ENCODE measurements at regions not wholly inside any gene's neighbourhood (a gene's known extent, or its start where the extent isn't known, plus 50 kb on each side); places are given as distances from the start of the nearest gene placed in this dataset.

DNA sequence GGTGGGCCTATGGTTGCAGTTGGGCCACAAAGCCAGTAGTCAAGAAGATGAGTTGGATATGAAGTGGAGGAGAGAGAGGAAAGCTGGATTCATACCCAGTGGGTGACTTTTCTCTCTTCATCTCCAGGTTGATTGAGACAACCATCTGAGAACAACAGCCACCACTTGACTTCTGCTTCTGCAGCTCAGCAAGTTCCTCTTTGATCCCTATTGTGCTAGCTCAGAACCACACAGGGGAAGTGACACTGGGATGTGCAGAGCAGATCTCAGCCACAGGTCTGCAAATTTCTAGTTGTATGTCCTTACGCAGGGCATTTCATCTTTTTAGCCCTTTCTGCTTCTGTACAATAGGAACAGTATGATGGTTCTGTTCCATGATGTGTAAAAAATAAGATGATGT, 459.2 kb upstream of the ARRDC4 start:
- H3K36me3 ChIP-seq (ENCODE audit: insufficient read depth, low read length) = no peaks in the 10 kb centered on the region
- H3K4me1 ChIP-seq (ENCODE audit: insufficient read depth, low read length) = no peaks in the 10 kb centered on the region
- no peaks in the 10 kb centered on the region for H3K27me3 ChIP-seq (ENCODE audit: insufficient read depth, low read length)
- no peak overlapping the region for H3K4me3 ChIP-seq (ENCODE audit: low read length)
- no peaks in the 10 kb centered on the region for H3K9me3 ChIP-seq (ENCODE audit: insufficient read depth, low read depth, low read length)
- H3K9ac ChIP-seq (ENCODE audit: low read depth, low read length) = no peak overlapping the region
- WGBS = 94% methylated on average over 1 of the region's 1 CpG
- H3K27ac ChIP-seq (ENCODE audit: low read depth, low read length) = no peak overlapping the region

DNA sequence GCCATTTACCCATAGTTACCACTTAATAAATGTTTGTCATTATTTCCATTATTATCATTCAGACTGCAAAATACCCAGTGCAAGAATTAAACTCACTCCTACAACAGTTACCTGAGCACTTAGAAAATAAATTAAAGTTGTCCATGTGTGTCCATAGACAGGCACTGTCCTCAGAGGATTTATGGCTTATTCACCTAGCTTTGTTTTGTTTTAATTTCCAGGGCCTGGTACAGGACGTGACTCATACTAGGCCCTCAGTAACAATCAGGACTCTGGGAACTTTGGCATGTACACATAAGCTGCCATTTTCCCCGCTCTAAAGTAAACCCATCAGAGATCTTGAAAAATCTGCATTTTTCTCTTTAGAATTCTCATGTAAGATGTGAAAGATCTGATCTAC, 458.5 kb upstream of the ARRDC4 start:
- H3K27ac ChIP-seq (ENCODE audit: low read depth, low read length) = no peak overlapping the region
- no peaks in the 10 kb centered on the region for H3K27me3 ChIP-seq (ENCODE audit: insufficient read depth, low read length)
- H3K36me3 ChIP-seq (ENCODE audit: insufficient read depth, low read length) = no peaks in the 10 kb centered on the region
- H3K4me1 ChIP-seq (ENCODE audit: insufficient read depth, low read length) = no peaks in the 10 kb centered on the region
- H3K9ac ChIP-seq (ENCODE audit: low read depth, low read length) = no peak overlapping the region
- WGBS = 95% methylated on average over 2 of the region's 2 CpGs
- H3K4me3 ChIP-seq (ENCODE audit: low read length) = no peak overlapping the region
- H3K9me3 ChIP-seq (ENCODE audit: insufficient read depth, low read depth, low read length) = no peaks in the 10 kb centered on the region

DNA sequence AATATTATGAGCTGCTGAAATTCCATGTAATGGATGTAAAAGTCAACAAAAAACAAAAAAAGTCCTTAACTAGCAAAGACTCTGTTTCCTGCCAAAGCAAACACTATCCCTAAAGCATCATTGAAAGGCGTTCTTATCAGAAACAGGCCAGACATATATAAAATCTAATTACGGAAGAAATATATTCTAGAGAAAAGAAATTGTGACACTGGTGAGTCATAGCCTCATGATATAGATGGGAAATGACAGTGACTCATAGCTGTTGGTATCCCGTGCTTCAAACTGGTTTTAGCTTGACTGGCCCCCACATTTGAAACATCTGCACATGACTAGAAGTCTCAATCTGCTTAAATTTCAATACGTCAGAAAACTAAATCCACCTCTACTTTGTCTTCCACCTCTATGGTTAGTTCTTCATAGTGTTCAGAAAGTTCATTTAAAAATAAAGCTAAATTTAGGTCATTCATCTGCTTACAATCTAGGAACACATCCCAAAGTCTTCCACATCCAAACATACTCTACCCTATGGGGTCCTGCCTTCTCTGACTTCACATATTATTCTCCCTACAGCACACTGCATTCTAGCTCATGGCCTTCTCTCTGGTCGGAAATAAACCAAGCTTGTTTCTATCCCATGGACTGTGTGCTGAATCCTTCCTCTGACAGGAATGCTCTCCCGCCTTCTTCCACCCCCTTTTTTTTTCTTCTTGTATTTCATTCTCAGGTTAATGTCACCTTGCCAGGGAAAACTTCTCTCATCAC, 456.3 kb upstream of the ARRDC4 start:
- Histone ChIP-seq H3K4me3 (ENCODE audit: low read length) (no peak overlapping the region), H3K4me1 (ENCODE audit: insufficient read depth, low read length) (no peaks in the 10 kb centered on the region), H3K9me3 (ENCODE audit: insufficient read depth, low read depth, low read length) (no peaks in the 10 kb centered on the region), H3K27me3 (ENCODE audit: insufficient read depth, low read length) (no peaks in the 10 kb centered on the region), H3K9ac (ENCODE audit: low read depth, low read length) (no peak overlapping the region), H3K27ac (ENCODE audit: low read depth, low read length) (no peak overlapping the region), H3K36me3 (ENCODE audit: insufficient read depth, low read length) (no peaks in the 10 kb centered on the region)
- 77% methylated on average over 6 of the region's 6 CpGs for WGBS

DNA sequence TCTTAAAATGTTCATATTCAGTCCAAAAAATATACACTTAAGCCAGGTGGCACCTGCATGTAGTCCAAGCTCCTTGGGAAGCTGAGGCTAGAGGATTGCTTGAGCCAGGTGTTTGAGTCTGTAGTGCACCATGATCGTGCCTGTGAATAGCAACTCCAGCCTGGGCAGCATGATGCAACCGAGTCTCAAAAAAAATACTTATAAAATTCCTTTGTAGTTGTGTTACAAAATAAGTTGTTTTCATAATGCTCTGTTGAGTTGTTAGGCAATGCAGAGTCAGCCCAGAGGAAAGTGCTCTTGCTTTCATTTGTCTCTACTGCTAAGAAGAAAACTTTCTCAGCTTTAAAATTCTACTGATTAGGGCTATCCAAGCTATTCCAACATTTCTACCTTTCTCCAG, 442.8 kb upstream of the ARRDC4 start:
- H3K4me3 ChIP-seq (ENCODE audit: low read length) = no peak overlapping the region
- no peaks in the 10 kb centered on the region for H3K27me3 ChIP-seq (ENCODE audit: insufficient read depth, low read length)
- H3K27ac ChIP-seq (ENCODE audit: low read depth, low read length) = no peak overlapping the region
- 100% methylated on average over 1 of the region's 2 CpGs for WGBS
- no peaks in the 10 kb centered on the region for H3K36me3 ChIP-seq (ENCODE audit: insufficient read depth, low read length)
- H3K4me1 ChIP-seq (ENCODE audit: insufficient read depth, low read length) = no peaks in the 10 kb centered on the region; the same call in 1 of the 2 replicates
- H3K9ac ChIP-seq (ENCODE audit: low read depth, low read length) = no peak overlapping the region
- H3K9me3 ChIP-seq (ENCODE audit: insufficient read depth, low read depth, low read length) = no peaks in the 10 kb centered on the region

DNA sequence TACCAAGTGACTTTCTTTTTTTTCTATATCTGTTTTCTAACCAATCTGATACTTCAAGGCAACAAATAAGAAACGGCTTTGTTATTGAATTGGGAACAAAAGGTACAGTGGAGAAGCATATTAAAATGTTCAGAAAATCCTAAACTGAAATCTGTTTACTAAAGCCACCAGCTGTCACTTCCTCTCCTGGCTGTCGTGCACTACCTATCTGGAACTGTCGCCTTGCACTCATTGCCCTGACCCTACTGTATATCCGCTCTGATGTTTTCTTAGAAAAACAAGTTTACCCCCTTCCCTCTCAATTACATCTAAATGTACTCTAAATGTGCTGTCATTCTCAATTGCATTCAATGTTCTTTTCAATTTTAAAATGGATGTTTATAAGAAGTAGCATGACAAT, 439.8 kb upstream of the ARRDC4 start:
- H3K4me3 ChIP-seq (ENCODE audit: low read length) = no peak overlapping the region
- H3K9me3 ChIP-seq (ENCODE audit: insufficient read depth, low read depth, low read length) = no peaks in the 10 kb centered on the region
- H3K36me3 ChIP-seq (ENCODE audit: insufficient read depth, low read length) = no peaks in the 10 kb centered on the region
- 86% methylated on average over 3 of the region's 4 CpGs for WGBS
- H3K27ac ChIP-seq (ENCODE audit: low read depth, low read length) = no peak overlapping the region
- no peak overlapping the region for H3K9ac ChIP-seq (ENCODE audit: low read depth, low read length)
- H3K4me1 ChIP-seq (ENCODE audit: insufficient read depth, low read length) = no peaks in the 10 kb centered on the region; the same call in 1 of the 2 replicates
- no peaks in the 10 kb centered on the region for H3K27me3 ChIP-seq (ENCODE audit: insufficient read depth, low read length)

DNA sequence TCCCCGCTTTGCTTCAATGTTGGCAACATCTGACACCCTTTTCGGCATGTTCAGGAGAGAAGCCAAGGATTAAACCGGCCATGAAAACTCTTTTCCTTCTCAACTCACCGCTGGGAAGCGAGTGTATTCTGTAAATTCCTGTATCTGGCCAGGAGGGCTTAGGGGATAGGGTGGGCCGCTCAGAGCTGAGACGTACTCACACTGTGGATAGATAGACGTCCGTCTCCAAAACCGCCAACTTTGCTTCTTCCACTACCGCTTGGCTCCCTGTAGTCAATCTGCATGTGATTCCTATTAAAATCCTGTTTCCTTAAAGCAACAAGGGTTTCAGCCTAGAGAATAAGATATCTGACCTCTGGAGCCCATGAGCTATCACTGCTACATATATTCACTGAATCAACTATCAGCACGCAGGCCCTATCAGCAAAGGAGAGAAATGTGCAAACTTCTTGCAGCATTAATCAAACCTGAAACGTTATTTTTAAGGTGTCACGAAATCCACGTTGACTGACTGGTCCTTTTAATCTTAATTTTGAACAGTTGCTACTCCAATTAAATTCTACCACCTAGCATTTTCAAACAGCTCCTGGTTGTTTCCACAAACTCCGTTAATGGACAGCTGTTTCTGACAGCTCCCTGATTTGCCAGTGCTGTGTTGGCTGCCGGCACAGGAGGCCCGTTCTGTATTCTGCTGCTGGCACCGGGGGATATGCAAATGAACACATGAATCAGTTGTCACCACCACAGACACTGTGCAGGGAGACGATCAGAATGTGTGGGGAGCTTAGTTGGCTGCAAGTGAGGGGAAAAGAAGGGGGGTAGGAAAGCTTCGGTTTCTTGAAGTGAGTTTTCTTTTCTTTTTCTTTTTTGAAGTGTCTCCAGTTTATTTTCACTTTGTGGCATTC, 438.9 kb upstream of the ARRDC4 start:
- Histone ChIP-seq H3K27me3 (ENCODE audit: insufficient read depth, low read length) (no peaks in the 10 kb centered on the region), H3K27ac (ENCODE audit: low read depth, low read length) (no peak overlapping the region), H3K9me3 (ENCODE audit: insufficient read depth, low read depth, low read length) (no peaks in the 10 kb centered on the region), H3K4me1 (ENCODE audit: insufficient read depth, low read length) (no peaks in the 10 kb centered on the region; the same call in 1 of the 2 replicates), H3K4me3 (ENCODE audit: low read length) (no peak overlapping the region), H3K36me3 (ENCODE audit: insufficient read depth, low read length) (no peaks in the 10 kb centered on the region), H3K9ac (ENCODE audit: low read depth, low read length) (no peak overlapping the region)
- 81% methylated on average over 21 of the region's 21 CpGs for WGBS

DNA sequence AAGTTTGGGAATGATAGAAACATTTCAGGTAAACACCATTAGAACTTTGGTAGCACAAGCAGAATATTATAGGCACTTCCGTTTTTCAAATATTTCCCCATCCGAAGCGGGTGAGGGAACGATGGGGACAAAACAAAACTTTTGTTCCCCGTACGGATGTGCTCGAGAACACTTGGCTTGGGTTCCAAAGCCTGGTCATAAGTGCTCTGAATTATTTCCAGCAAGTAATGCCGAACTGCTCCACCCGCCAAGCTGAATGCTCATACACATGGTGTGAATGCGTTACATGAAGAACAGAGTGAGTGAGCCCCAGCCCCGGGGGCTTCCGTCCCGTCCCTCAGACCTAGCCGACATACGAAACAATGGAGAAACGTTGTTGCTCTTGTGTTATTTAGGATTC, 438.2 kb upstream of the ARRDC4 start:
- H3K36me3 ChIP-seq (ENCODE audit: insufficient read depth, low read length) = no peaks in the 10 kb centered on the region
- H3K9ac ChIP-seq (ENCODE audit: low read depth, low read length) = no peak overlapping the region
- WGBS = 95% methylated on average over 16 of the region's 16 CpGs
- H3K9me3 ChIP-seq (ENCODE audit: insufficient read depth, low read depth, low read length) = no peaks in the 10 kb centered on the region
- no peaks in the 10 kb centered on the region; the same call in 1 of the 2 replicates for H3K4me1 ChIP-seq (ENCODE audit: insufficient read depth, low read length)
- no peaks in the 10 kb centered on the region for H3K27me3 ChIP-seq (ENCODE audit: insufficient read depth, low read length)
- no peak overlapping the region for H3K27ac ChIP-seq (ENCODE audit: low read depth, low read length)
- no peak overlapping the region for H3K4me3 ChIP-seq (ENCODE audit: low read length)

DNA sequence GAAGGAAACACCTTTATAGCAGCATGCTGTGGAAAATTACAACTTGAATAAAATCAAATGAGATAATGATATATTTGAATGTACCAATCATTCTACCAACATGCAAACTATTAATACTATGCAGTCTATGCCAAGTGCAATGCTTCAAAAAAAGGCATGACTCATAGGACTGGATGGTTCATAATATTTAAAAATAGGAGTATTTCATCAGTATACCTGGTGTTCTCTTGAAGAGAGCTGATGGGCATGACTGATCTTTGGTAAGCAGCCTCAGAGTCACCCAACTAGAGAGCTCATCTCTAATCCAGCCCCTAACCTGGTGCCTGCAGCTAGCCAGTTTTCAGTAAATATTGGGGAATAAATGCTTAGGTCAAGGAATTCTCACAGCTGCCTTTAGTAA, 434.7 kb upstream of the ARRDC4 start:
- no peak overlapping the region for H3K9ac ChIP-seq (ENCODE audit: low read depth, low read length)
- no peaks in the 10 kb centered on the region for H3K36me3 ChIP-seq (ENCODE audit: insufficient read depth, low read length)
- H3K4me3 ChIP-seq (ENCODE audit: low read length) = no peak overlapping the region
- H3K9me3 ChIP-seq (ENCODE audit: insufficient read depth, low read depth, low read length) = no peaks in the 10 kb centered on the region
- H3K27me3 ChIP-seq (ENCODE audit: insufficient read depth, low read length) = no peaks in the 10 kb centered on the region
- H3K4me1 ChIP-seq (ENCODE audit: insufficient read depth, low read length) = no peaks in the 10 kb centered on the region; the same call in 1 of the 2 replicates
- no peak overlapping the region for H3K27ac ChIP-seq (ENCODE audit: low read depth, low read length)

DNA sequence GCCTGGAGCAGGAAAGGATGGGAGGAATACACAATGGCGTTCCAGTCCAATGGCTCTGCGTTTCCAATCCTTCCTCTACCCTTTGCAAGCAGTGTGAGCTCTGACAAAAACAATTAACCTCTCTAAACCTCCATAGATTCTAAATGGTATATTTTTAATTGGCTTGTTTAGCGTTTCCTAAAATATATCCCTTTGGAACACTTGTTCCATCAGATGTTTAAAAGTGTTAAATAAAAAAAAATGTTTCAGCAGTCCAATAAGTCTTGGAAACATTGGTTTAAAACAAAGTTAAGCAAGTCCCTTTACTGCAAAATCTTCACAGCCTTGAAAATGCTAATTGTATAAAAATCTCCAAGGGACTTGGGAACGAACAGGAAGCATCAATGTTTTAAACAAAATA, 432.3 kb upstream of the ARRDC4 start:
- 88% methylated on average over 3 of the region's 4 CpGs for WGBS
- Histone ChIP-seq H3K9ac (ENCODE audit: low read depth, low read length) (no peak overlapping the region), H3K27ac (ENCODE audit: low read depth, low read length) (no peak overlapping the region), H3K4me1 (ENCODE audit: insufficient read depth, low read length) (no peaks in the 10 kb centered on the region), H3K9me3 (ENCODE audit: insufficient read depth, low read depth, low read length) (no peaks in the 10 kb centered on the region), H3K4me3 (ENCODE audit: low read length) (no peak overlapping the region), H3K27me3 (ENCODE audit: insufficient read depth, low read length) (no peaks in the 10 kb centered on the region), H3K36me3 (ENCODE audit: insufficient read depth, low read length) (no peaks in the 10 kb centered on the region)

DNA sequence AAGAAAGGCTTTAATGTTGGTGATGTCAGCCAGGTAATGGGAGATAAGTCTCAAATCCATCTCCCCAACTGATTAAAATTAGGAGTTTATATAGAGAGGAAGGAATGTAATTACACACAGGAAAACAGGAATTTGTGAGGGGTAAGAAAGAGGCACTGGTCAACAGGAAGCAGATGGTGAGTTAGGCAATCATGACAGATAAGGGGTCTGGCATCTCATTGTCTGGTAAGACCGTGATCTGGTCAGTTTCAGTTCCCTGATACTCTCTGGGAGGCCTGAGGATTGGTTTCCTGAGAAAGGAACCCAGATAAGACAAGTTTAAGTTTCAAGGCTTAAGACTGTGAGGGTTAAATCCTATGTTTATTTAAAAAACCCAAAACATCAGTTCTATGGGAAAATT, 414.7 kb upstream of the ARRDC4 start:
- H3K36me3 ChIP-seq (ENCODE audit: insufficient read depth, low read length) = no peaks in the 10 kb centered on the region
- H3K4me3 ChIP-seq (ENCODE audit: low read length) = no peak overlapping the region
- WGBS = 83% methylated on average over 1 of the region's 1 CpG
- no peaks in the 10 kb centered on the region for H3K27me3 ChIP-seq (ENCODE audit: insufficient read depth, low read length)
- no peak overlapping the region for H3K9ac ChIP-seq (ENCODE audit: low read depth, low read length)
- H3K4me1 ChIP-seq (ENCODE audit: insufficient read depth, low read length) = no peaks in the 10 kb centered on the region
- H3K9me3 ChIP-seq (ENCODE audit: insufficient read depth, low read depth, low read length) = 0 out of 2 replicates have a peak, but pooled peaks cover 2% of the 10 kb centered on the region
- H3K27ac ChIP-seq (ENCODE audit: low read depth, low read length) = no peak overlapping the region

DNA sequence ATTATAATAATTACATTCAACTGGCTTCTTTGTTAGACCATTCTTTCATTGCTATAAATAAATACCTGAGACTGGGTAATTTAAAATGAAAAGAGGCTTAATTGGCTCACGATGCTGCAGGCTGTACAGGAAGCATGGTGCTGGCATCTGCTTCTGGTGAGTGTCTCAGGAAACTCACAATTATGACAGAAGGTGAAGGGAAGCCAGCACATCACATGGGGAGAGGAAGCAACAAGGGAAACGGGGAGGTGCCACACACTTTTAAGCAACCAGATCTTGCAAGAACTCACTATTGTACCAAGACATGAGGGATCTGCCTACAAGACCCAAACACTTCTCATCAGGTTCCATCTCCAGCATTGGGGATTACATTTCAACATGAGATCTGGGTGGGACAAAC, 413.1 kb upstream of the ARRDC4 start:
- no peaks in the 10 kb centered on the region for H3K36me3 ChIP-seq (ENCODE audit: insufficient read depth, low read length)
- H3K27me3 ChIP-seq (ENCODE audit: insufficient read depth, low read length) = no peaks in the 10 kb centered on the region
- WGBS = 99% methylated on average over 2 of the region's 2 CpGs
- H3K27ac ChIP-seq (ENCODE audit: low read depth, low read length) = no peak overlapping the region
- H3K4me1 ChIP-seq (ENCODE audit: insufficient read depth, low read length) = no peaks in the 10 kb centered on the region
- no peak overlapping the region for H3K4me3 ChIP-seq (ENCODE audit: low read length)
- H3K9ac ChIP-seq (ENCODE audit: low read depth, low read length) = no peak overlapping the region
- H3K9me3 ChIP-seq (ENCODE audit: insufficient read depth, low read depth, low read length) = 0 out of 2 replicates have a peak, but pooled peaks cover 2% of the 10 kb centered on the region

Data from HUES64 (cell line).